HL-60 (cell line): ENCODE measurements at regions not wholly inside any gene's neighbourhood (a gene's known extent, or its start where the extent isn't known, plus 50 kb on each side); places are given as distances from the start of the nearest gene placed in this dataset.

Source experiments
- GABPA ChIP-seq: IDR thresholded peaks from 2 replicates; pipeline ENCODE4 v1.6.1; 2012; ENCODE audit warnings: low read depth
- POLR2AphosphoS5 ChIP-seq: IDR thresholded peaks from 2 replicates; pipeline ENCODE4 v1.6.1; 2012; ENCODE audit warnings: low read depth
- SPI1 ChIP-seq: IDR thresholded peaks from 2 replicates; pipeline ENCODE4 v1.6.1; 2012; ENCODE audit warnings: low read depth, mild to moderate bottlenecking, borderline replicate concordance
- TF ChIP-seq, protein P1 (sequence below): IDR thresholded peaks from one replicate; pipeline ENCODE4 v1.5.1; 2011; ENCODE audit warnings: low read length, control low read depth, inconsistent platforms; ENCODE audit not compliant: insufficient read depth
- TF ChIP-seq, protein P2 (sequence below): IDR thresholded peaks from 2 replicates; pipeline ENCODE4 v1.6.1; 2012; ENCODE audit warnings: low read depth; ENCODE audit not compliant: insufficient replicate concordance

GRCh38 chr12:124115976-124116690 is 143.1 kb downstream of the ZNF664 start:
- no peak for TF ChIP-seq POLR2AphosphoS5
- TF ChIP-seq, protein P1, sequence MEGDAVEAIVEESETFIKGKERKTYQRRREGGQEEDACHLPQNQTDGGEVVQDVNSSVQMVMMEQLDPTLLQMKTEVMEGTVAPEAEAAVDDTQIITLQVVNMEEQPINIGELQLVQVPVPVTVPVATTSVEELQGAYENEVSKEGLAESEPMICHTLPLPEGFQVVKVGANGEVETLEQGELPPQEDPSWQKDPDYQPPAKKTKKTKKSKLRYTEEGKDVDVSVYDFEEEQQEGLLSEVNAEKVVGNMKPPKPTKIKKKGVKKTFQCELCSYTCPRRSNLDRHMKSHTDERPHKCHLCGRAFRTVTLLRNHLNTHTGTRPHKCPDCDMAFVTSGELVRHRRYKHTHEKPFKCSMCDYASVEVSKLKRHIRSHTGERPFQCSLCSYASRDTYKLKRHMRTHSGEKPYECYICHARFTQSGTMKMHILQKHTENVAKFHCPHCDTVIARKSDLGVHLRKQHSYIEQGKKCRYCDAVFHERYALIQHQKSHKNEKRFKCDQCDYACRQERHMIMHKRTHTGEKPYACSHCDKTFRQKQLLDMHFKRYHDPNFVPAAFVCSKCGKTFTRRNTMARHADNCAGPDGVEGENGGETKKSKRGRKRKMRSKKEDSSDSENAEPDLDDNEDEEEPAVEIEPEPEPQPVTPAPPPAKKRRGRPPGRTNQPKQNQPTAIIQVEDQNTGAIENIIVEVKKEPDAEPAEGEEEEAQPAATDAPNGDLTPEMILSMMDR, result no peak
- TF ChIP-seq GABPA, result no peak
- TF ChIP-seq SPI1, result no peak
- TF ChIP-seq, protein P2, sequence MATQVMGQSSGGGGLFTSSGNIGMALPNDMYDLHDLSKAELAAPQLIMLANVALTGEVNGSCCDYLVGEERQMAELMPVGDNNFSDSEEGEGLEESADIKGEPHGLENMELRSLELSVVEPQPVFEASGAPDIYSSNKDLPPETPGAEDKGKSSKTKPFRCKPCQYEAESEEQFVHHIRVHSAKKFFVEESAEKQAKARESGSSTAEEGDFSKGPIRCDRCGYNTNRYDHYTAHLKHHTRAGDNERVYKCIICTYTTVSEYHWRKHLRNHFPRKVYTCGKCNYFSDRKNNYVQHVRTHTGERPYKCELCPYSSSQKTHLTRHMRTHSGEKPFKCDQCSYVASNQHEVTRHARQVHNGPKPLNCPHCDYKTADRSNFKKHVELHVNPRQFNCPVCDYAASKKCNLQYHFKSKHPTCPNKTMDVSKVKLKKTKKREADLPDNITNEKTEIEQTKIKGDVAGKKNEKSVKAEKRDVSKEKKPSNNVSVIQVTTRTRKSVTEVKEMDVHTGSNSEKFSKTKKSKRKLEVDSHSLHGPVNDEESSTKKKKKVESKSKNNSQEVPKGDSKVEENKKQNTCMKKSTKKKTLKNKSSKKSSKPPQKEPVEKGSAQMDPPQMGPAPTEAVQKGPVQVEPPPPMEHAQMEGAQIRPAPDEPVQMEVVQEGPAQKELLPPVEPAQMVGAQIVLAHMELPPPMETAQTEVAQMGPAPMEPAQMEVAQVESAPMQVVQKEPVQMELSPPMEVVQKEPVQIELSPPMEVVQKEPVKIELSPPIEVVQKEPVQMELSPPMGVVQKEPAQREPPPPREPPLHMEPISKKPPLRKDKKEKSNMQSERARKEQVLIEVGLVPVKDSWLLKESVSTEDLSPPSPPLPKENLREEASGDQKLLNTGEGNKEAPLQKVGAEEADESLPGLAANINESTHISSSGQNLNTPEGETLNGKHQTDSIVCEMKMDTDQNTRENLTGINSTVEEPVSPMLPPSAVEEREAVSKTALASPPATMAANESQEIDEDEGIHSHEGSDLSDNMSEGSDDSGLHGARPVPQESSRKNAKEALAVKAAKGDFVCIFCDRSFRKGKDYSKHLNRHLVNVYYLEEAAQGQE, result no peak
